ENCODE measurements at regions not wholly inside any gene's neighbourhood (a gene's known extent, or its start where the extent isn't known, plus 50 kb on each side); places are given as distances from the start of the nearest gene placed in this dataset.

- no peak for DNase-seq
Observed at GRCh38 chr4:176014583-176015108, 51.0 kb upstream of the WDR17 start.
